ENCODE measurements at regions not wholly inside any gene's neighbourhood (a gene's known extent, or its start where the extent isn't known, plus 50 kb on each side); places are given as distances from the start of the nearest gene placed in this dataset.
A peak's percentile ranks its signal among the peaks of the same experiment; 100 is the strongest.
"Not testable (repeated sequence)": the region's sequence is repeated elsewhere in the genome, so short reads cannot be mapped to it uniquely, and the experiment has no call there.

DNA sequence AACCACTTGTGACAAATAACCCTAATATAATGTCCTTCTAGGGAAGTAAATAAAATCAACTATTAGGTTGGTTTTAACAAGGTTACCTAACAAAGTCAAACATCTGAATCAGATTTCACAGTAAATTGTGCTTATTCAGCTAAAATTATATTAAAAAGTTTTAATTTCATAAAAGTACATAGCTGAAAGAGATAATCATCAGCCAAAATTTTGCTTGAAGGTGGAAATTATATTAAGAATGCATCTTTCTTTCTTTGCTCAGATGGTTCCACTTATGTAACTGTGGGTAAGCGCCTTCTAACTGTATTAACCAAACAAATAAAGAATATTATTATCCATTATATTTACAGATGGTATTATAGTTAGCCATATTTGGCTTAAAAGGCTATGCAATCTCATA, 2840.3 kb upstream of the PCDH20 start:
- DNase-seq (ENCODE audit: low read depth, low spot score), result no peak

DNA sequence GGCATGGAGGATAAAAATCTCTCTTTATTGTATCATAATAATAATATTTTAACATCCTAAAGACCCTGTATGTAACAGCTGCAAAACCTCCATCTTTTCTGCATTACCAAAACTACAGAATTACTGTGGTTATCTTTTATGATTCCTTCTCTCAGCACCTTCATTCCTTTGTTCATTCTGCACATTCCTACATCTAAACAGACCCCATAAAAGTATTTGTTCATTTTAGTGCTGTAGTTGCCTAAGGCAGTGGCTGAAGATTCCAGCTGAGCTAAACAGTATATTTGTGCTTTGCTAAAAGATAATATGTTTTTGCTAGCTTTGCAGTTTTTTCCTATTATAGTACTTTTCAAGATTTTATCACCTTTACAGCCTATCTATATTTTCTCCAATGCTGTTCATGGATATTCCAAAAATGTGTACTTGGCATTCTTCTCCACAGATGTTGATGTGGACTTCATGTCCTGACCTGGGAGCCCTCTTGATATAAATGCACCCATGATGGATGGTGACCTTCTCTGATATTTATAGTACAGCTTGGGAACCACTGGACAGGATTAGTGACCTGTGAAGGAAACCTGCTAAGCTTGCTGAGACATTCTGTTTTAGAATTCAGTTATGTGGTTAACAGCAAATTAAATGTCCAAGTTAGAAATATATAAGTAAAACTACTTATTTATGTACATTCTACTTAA, 2832.9 kb upstream of the PCDH20 start:
- no peak for DNase-seq (ENCODE audit: low read depth, low spot score)

DNA sequence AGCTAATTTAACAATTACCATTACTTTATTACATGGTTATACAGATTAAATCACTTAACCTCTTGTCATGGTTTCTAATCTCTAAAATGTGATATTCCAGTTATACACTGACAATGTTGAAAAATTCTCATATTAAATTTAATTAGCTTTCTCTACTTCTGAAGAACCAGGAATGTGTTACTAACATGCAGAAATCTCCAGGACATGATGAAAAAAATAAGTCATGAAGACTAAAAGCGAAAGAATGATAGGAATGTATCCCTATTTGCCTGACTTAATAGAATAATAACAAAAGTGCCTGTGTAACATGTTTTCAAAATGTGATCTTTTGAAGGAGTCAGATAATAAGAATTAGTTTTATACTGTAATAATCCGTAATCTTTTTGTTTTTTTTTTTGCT, 2823.7 kb upstream of the PCDH20 start:
- DNase-seq (ENCODE audit: low read depth, low spot score), result no peak

DNA sequence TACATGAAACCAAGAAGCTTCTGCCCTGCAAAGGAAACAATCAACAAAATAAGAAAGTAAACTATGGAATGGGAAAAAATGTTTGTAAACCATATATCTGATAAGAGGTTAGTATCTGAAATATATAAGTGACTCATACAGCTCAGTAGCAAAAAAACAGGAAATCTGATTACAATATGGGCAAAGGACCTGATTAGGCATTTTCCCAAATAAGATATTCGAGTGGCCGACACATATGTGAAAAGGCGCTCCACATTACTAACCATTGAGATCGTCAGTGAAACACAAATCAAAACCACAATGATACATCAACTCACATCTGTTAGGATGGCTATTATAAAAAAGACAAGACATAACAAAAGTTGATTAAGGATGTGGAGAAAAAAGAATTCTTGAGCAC, 2818.6 kb upstream of the PCDH20 start:
- no peak for DNase-seq (ENCODE audit: low read depth, low spot score)

DNA sequence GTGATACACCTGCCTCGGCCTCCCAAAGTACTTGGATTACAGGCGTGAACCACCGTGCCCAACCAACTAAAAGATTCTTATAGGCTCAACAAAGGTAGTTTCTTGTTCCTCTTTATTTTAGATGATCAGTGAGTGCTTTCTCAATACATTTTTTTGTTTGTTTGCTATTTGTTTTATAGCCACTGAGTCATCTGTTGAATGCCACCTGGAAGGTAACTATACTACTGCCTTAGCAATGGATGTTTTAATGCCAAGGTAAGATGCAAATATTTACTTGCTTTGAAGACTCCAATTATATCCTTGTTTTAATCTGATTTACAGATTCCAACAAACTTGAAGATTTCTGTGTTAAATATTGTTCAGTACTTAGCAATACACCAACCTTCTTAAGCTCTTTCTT, 2807.4 kb upstream of the PCDH20 start:
- DNase-seq (ENCODE audit: low read depth, low spot score), result no peak

DNA sequence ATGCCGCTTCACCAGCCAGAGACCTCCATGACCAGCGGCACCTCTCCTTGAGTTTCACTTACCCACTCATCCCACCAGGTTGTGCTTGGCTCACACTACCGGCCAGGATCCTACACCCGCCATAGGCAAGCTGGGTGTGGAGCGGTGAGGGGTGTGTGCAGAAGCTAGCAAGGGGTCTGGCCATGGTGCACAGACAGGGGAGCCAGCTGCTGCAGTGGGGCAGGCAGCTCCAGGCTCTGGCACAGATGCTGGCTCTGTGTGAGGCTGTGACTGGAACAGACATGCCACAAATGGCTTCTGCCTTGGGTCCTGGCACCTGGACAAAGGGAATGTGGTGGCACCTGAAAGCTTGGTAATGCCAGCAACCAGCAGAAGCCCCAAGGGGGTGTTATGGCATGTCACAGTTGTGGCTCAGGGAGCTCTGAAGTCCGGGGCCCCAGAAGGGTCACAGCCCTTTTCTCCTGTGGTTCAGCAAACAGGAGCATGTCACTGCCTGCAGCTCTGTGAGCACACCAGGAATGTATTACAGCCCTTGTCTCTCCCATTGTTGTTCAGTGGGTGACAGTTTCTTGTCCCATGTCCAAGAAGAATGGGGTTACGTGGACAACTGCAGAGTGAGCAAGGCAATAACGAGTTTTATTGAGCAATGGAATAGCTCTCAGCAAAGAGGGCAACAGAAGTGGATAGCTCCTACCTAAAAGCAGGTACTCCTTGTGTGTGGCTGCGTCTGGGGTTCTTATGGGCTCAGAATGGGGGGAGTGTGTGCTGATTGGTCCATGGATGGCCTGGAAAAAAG, 2791.0 kb upstream of the PCDH20 start:
- DNase-seq (ENCODE audit: low read depth, low spot score), result no peak

DNA sequence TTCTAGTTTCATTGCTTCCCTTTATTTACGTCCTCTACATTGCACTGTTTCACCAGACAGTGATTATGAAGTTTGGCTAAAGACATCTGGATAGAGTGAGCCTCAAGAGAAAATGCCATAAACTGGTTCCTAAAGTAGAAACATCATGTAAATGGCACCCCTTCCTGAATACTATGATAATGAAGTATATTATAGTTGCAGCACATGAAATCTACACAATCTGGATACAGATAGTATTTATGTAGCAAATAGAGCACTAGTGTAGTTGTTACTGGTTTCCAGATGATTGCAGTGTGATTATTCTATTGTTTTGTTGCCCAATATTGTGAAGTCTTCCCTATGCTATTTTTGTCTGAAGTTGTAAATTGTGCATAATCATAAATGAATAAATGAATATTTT, 2786.9 kb upstream of the PCDH20 start:
- no peak for DNase-seq (ENCODE audit: low read depth, low spot score)

DNA sequence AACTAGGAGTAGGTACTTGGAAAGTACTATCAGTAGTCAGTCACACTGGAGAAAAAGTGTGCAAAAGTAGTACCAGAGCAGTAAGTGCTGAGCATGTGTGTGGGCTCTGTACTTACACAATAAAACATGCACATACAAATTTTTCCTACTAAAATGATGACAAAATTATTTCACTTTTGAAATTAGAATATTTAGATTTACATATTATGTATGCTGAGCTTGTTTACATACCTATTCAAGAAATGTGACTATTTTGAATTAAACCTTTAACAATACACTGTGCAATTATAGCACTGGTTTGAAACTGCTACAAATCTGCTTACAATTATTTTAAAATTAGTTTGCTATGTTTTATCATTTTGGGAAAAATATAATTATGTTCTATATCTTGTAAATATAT, 2781.6 kb upstream of the PCDH20 start:
- DNase-seq (ENCODE audit: low read depth, low spot score), result no peak

DNA sequence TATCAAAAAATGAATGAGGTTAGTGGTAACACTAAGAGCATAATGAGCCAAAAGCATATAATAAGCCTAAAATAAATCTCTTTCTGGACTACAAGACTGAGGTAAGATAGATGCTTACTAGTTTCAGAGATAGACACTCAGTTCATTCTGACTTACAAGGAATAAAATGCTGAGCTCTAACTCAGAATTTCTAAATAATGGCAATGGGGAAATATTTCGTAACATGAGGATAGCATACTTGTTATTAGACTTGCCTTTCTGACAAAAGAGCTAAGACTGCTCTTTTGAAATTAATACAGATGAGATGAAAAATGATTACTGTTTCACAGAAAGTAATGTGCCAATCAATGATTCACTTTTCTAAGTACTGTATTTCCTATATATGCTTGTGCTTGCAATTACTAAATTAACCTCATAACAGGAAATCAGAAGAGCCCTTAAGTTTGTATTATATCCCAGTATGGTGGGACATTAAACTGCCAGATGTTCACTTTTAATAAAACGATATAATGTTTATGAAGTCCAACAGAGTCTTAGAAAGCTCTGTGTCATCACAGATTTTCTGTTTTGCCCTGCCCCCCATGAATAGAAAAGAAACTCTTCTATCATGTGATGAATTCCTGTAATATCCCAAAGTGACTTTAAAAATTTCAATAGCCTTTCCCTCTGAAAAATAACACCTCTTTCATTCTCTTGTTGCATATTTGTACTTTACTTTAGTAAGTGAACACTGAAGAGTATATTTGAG, 2771.0 kb upstream of the PCDH20 start:
- no peak for DNase-seq (ENCODE audit: low read depth, low spot score)

DNA sequence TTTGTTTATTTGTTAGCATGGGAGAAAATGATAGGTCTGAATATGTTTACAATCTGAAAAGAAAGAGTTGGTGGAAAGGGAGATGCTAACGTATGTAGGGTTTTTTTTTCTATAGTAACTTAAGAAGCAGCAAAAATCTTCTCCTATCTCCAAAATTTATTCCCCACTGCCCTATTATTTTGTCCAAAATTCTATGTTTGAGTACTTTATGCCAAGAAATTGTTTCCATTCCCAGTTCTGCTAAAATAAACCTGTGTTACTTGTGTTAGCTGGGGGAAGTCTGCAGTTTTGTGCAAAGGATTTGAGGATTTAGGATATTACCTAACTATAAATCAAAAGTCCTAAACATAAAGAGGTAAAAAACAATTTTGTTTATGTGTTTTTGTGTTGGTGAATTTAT, 2770.4 kb upstream of the PCDH20 start:
- no peak for DNase-seq (ENCODE audit: low read depth, low spot score)

DNA sequence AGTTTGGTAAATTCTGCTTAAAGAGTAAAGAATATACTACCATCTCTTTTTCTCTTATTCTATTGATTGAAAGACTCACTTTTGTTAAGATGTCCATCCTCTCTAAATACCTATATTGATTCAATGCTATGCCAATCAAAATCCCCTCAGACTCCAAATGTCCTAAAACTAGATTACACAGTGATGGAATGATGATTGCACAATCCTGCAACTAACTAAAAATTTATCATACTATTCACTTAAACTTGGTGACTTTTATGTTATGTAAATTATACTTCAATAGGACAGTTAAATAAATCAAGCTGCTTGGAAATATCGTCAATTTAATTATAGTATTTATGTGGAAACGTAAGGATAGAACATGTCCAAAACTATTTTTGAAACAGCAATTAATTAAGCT, 2765.1 kb upstream of the PCDH20 start:
- no peak for DNase-seq (ENCODE audit: low read depth, low spot score)

DNA sequence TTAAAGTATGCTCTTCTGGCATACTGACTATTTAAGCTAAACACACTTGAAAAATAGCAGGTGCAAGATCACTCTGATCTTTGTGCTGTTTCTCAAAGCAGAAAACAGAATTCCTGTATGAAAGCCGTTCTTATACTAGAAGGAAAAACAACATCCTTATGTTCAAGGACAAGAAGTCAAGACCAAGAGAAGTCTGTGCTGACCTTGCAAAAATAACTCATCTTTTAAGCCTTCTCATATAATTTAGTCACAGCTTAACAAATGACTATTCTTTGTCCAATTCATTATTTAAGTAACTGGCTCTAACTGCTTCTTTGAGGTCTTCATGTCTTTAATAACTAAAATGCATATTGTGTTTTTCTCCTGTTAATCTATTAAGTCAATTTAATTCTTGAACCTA, 2750.2 kb upstream of the PCDH20 start:
- DNase-seq (ENCODE audit: low read depth, low spot score), result no peak

DNA sequence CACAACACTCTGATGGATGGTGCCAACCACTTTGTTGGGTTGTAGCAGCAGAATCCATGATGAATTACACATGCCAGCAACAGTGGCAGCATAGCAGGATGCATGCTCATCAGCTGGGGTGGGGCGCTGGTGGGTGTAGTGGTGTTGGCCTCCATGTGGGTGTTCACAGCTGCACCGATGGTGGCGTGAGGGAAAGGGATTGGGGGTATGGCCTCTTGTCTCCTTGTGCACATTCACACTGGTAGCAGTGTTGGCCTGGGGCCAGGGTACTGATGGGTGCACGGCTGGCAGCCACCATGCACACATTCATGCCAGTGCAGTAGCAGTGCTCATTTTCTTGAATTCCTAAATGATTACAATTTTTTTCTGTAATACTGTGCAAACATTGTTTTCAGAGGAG, 2748.8 kb upstream of the PCDH20 start:
- no peak for DNase-seq (ENCODE audit: low read depth, low spot score)

DNA sequence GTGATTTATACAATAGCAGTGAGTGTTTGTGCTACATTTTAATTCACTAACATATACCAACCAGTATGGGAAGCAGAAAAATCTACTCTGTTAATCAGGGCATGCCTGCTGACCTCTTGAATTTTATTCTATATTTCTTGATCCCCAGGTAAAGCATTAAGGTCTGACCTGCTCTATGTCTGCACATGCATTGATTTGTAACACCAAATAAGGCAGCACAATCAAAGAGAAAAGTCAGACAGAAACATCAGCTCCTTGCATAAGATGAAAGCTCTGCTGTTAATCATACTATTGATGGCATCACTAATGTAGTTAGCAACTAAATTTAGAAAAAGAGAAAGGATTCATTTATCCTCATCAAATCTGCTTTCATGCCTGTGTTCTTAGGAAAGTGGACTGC, 2744.8 kb upstream of the PCDH20 start:
- DNase-seq (ENCODE audit: low read depth, low spot score), result no peak

DNA sequence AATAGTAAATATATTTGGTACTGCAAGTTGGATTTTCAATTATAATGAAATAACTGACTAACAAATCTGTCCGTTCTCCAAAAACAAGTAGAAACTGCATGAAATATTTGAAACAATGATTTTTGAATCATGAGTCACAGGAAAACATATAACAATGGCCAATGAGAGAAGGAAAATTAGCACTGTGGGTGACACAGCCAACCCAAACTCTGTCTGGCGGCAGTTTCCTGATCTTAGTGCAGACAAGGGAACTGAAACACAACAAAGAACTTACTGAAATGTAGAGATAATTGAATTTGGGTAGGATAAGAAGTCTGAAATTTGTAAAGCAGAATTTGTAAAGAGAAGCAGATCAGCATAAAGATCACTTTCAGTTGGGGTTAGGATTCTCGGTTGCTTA, 2743.3 kb upstream of the PCDH20 start:
- DNase-seq (ENCODE audit: low read depth, low spot score), result peak; percentile 15

DNA sequence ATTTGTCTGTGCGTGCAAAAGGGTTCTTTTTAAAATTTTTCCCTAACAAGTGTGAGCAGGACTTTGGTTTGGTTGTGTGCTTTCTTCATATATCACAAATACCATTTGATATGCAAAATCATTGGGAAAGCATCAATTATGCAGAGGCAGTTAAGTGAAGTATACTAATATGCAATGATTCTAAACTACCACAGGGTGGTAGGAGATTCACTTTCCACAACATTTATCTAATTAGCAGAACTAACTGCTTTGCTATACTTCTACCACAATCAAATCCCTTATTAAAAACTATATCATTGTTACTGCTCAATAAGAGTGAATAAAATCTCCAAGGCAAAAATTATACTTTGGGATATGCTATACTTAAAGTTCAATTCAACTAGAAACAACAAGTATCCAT, 2738.9 kb upstream of the PCDH20 start:
- no peak for DNase-seq (ENCODE audit: low read depth, low spot score)

DNA sequence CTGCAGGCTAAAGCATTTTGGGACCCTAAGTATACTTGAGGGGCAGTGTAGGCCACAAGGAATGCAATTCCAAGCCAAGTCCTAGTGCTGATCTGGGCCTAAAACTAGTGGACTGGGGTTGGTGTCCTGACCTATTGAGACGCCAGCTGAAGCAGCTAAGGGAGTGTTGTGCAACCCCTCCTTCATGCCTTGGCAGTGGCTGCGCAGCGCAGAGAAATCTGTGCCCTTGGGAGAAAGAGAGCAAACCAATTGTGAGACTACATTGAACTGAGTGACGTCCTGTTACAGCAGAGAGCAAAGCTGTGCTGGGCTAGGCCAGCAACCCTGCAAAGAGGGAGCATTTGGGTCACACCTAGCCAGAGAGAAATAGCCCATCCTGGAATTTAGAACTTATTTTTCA, 2715.0 kb upstream of the PCDH20 start:
- DNase-seq (ENCODE audit: low read depth, low spot score), result no peak

DNA sequence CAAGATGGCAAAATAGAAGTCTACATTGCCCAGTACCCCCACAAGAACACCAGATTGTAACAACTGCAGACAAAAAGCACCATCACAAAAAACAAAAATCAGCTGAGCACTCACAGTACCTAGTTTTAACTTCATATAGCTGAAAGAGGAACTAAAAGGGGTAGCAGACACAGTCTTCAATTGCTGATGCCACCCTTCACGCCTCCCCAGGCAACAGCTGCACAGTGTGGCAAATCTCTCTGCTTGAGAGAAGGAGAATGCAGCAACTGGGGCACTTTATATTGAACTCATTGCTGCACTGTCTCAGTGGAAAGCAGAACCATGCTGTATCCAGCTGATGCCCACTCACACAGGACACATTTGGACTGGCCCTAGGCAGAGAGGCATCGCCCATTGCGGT, 2714.5 kb upstream of the PCDH20 start:
- no peak for DNase-seq (ENCODE audit: low read depth, low spot score)

DNA sequence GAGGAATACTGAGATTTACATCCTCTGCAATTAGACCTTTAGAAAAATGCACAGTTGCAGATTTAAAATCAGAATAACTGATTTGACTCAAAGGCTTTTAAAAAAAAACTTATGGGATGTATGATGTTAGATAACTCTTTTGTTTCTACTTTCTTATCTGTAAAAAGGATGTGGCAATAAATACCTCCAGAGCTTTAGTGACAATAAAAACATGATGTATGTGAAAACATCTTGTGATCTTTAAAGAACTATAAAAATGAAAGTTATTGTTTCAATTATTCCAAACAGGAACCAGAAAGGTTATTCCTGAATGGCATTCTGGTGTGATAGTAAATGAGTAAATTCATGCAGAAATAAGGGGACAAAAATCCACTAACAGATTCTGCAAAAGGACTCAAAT, 2712.2 kb upstream of the PCDH20 start:
- no peak for DNase-seq (ENCODE audit: low read depth, low spot score)

DNA sequence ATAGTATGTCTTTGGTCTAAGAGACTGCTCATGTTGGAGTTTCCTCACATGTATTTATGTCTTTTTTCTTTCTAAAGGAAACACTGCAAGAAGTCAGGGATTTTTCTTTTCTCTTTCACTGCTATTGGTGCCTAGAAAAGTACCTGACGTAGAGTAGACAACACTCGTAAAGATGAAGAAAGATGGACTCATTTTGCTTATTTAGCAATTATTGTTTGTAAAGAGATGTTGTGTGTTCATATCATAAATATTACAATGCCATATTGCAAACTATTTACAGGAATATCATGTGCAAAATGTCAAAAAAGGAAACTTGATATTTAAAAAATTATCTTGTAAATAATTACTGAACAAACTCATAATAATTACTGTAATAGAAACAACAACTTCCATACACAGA, 2711.5 kb upstream of the PCDH20 start:
- no peak for DNase-seq (ENCODE audit: low read depth, low spot score)

DNA sequence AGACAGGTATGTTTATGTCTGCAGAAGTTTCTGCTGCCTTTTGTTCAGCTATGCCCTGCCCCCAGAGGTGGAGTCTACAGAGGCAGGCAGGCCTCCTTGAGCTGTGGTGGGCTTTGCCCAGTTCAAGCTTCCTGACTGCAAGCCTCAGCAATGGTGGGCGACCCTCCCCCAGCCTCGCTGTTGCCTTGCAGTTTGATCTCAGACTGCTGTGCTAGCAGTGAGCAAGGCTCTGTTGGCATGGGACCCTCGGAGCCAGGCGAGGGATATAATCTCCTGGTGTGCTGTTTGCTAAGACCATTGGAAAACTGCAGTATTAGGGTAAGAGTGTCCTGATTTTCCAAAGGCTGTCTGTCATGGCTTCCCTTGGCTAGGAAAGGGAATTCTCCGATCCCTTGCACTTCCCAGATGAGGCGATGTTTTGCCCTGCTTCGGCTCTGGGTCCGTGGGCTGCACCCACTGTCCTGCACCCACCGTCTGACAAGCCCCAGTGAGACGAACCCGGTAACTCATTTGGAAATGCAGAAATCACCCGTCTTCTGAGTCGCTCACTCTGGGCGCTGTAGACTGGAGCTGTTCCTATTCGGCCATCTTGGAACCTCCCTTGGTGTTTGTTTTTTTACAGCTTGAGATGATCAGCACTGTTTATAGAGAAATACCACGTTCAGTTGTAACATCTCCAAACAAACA, 2705.5 kb upstream of the PCDH20 start:
- DNase-seq (ENCODE audit: low read depth, low spot score), result not testable (repeated sequence)

DNA sequence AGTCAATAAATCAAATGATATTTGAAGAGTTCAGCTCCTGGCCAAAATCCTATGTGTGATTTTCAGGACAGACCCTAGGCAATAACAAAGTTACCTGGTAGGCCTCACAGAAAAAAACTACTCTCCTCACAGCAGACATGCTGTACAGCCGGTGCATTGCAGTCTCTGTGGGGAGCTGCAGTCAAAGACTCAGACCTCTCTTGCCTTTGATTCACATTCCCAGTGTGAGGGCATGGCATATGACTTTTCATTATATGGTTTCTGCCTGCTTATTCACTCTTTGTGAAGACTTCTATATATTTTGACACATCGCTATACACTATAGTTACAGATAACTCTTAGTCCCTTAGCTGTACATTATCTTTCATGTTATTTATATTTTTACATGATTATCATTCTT, 2684.3 kb upstream of the PCDH20 start:
- no peak for DNase-seq (ENCODE audit: low read depth, low spot score)

Data from smooth muscle cell of the brain vasculature (primary cell).